Type B pancreatic cell (in vitro differentiated cells): ENCODE measurements at regions not wholly inside any gene's neighbourhood (a gene's known extent, or its start where the extent isn't known, plus 50 kb on each side); places are given as distances from the start of the nearest gene placed in this dataset.
"Not testable (repeated sequence)": the region's sequence is repeated elsewhere in the genome, so short reads cannot be mapped to it uniquely, and the experiment has no call there.

Experiments used
- DNase-seq: peaks from one replicate; pipeline ENCODE4 v3.0.0; 2021; ENCODE audit warnings: mixed read lengths; ENCODE audit not compliant: unreplicated experiment; ENCODE audit errors: extremely low spot score
- H3K27ac Mint-ChIP-seq: 2 replicates; pipeline ENCODE4 v1.8.0; 2021; ENCODE audit warnings: mild to moderate bottlenecking, mixed read lengths
- H3K27me3 Mint-ChIP-seq: 2 replicates; pipeline ENCODE4 v1.8.0; 2021; ENCODE audit warnings: mixed read lengths
- H3K36me3 Mint-ChIP-seq: 2 replicates; pipeline ENCODE4 v1.8.0; 2021; ENCODE audit warnings: mixed read lengths
- H3K4me1 Mint-ChIP-seq: one replicate; pipeline ENCODE4 v1.8.0; 2021; ENCODE audit warnings: mixed read lengths; ENCODE audit not compliant: unreplicated experiment
- H3K4me3 Mint-ChIP-seq: 2 replicates; pipeline ENCODE4 v1.8.0; 2021; ENCODE audit warnings: mild to moderate bottlenecking, mixed read lengths
- H3K9me3 Mint-ChIP-seq: 2 replicates; pipeline ENCODE4 v1.8.0; 2021; ENCODE audit warnings: mixed read lengths
- CTCF ChIP-seq: fragments of 200-600 bp; sonication (generic); conservative IDR thresholded peaks from 2 replicates; pipeline ENCODE4 v1.5.0; 2021; ENCODE audit warnings: antibody characterized with exemption, mild to moderate bottlenecking

GRCh38 chr5:27093279-27093678, 54.9 kb upstream of the CDH9 start:
- no peak for TF ChIP-seq CTCF
- H3K27ac Mint-ChIP-seq: no peak overlapping the region
- no peaks in the 10 kb centered on the region for H3K36me3 Mint-ChIP-seq
- H3K4me1 Mint-ChIP-seq: no peaks in the 10 kb centered on the region
- no peaks in the 10 kb centered on the region for H3K27me3 Mint-ChIP-seq
- no peak for DNase-seq
- H3K4me3 Mint-ChIP-seq: no peak overlapping the region
- H3K9me3 Mint-ChIP-seq: no peaks in the 10 kb centered on the region

- no peak overlapping the region for H3K4me3 Mint-ChIP-seq
- no peaks in the 10 kb centered on the region for H3K4me1 Mint-ChIP-seq
- H3K36me3 Mint-ChIP-seq: no peaks in the 10 kb centered on the region
- H3K27me3 Mint-ChIP-seq: no peaks in the 10 kb centered on the region
- no peak overlapping the region for H3K27ac Mint-ChIP-seq
- no peak for TF ChIP-seq CTCF
- no peak for DNase-seq
- no peaks in the 10 kb centered on the region for H3K9me3 Mint-ChIP-seq
These were observed 53.5 kb upstream of the CDH9 start for GRCh38 chr5:27091858-27092257.

GRCh38 chr5:27088822-27089221, 50.4 kb upstream of the CDH9 start:
- not testable (repeated sequence) for H3K36me3 Mint-ChIP-seq, DNase-seq, H3K4me3 Mint-ChIP-seq, H3K9me3 Mint-ChIP-seq, H3K27me3 Mint-ChIP-seq, H3K27ac Mint-ChIP-seq, H3K4me1 Mint-ChIP-seq
